Natural killer cell (primary cell): ENCODE measurements at regions not wholly inside any gene's neighbourhood (a gene's known extent, or its start where the extent isn't known, plus 50 kb on each side); places are given as distances from the start of the nearest gene placed in this dataset.

ENCODE experiments used
- ATAC-seq, 3 donors: fragments of 150-1000 bp in 2 of 3; fragments of 200-7000 bp in 1 of 3; cut with Tn5 transposase; 1 replicate in 1 of 3; 2 replicates in 2 of 3; pipeline ENCODE4 v1.10.0; 2021; ENCODE audit warnings: mild to moderate bottlenecking in 2 of 3, moderate library complexity in 2 of 3
- DNase-seq, 2 donors: peaks; one replicate each; pipeline versions ENCODE4 v3.0.0 to v3.0.0-alpha.2; 2013 to 2021; ENCODE audit warnings: mixed read lengths in 1 of 2
- H3K27ac ChIP-seq: one replicate; pipeline ENCODE4 v1.5.1; 2013; ENCODE audit warnings: mild to moderate bottlenecking, low read length
- H3K27me3 ChIP-seq: one replicate; pipeline ENCODE4 v1.6.1; 2013; ENCODE audit warnings: low read length; ENCODE audit not compliant: control insufficient read depth, insufficient read depth
- H3K36me3 ChIP-seq: one replicate; pipeline ENCODE4 v1.6.1; 2013; ENCODE audit warnings: low read length; ENCODE audit not compliant: control insufficient read depth, insufficient read depth
- H3K4me1 ChIP-seq: one replicate; pipeline ENCODE4 v1.6.1; 2013; ENCODE audit warnings: low read length; ENCODE audit not compliant: control insufficient read depth, insufficient read depth
- H3K4me3 ChIP-seq: one replicate; pipeline ENCODE4 v1.5.1; 2013; ENCODE audit warnings: low read length
- H3K9me3 ChIP-seq: one replicate; pipeline ENCODE4 v1.6.1; 2013; ENCODE audit warnings: low read length; ENCODE audit not compliant: control insufficient read depth, insufficient read depth
- H3K27ac Mint-ChIP-seq, 2 donors: one replicate each; pipeline ENCODE4 v1.8.0; 2022; ENCODE audit warnings: mild to moderate bottlenecking in 2 of 2, mixed read lengths in 2 of 2, moderate library complexity in 1 of 2
- H3K27me3 Mint-ChIP-seq, 2 donors: one replicate each; pipeline ENCODE4 v1.8.0; 2022; ENCODE audit warnings: low read depth in 2 of 2, mixed read lengths in 2 of 2
- H3K36me3 Mint-ChIP-seq: one replicate; pipeline ENCODE4 v1.8.0; 2022; ENCODE audit warnings: mixed read lengths
- H3K4me1 Mint-ChIP-seq, 2 donors: one replicate each; pipeline ENCODE4 v1.8.0; 2022; ENCODE audit warnings: mixed read lengths in 2 of 2
- H3K4me3 Mint-ChIP-seq: one replicate; pipeline ENCODE4 v1.8.0; 2022; ENCODE audit warnings: mild to moderate bottlenecking, moderate library complexity, mixed read lengths
- H3K9me3 Mint-ChIP-seq, 2 donors: one replicate each; pipeline ENCODE4 v1.8.0; 2022; ENCODE audit warnings: mixed read lengths in 2 of 2
- WGBS: methylation state at CpG from one replicate; pipeline ENCODE4 v1.1.7; 2013; ENCODE audit warnings: missing lambda C conversion rate; ENCODE audit not compliant: insufficient coverage; 5-methylcytosine and 5-hydroxymethylcytosine counted together
- intact Hi-C: fragments of 100-400 bp; cut with micrococcal nuclease; formaldehyde crosslinking; loops from one replicate; pipeline ENCODE4 v1.14.2; 2022
- TF ChIP-seq, protein P1 (sequence below): fragments of 200-600 bp; IDR thresholded peaks from one replicate; pipeline ENCODE4 v1.8.0; 2022; ENCODE audit warnings: antibody characterized with exemption

DNA sequence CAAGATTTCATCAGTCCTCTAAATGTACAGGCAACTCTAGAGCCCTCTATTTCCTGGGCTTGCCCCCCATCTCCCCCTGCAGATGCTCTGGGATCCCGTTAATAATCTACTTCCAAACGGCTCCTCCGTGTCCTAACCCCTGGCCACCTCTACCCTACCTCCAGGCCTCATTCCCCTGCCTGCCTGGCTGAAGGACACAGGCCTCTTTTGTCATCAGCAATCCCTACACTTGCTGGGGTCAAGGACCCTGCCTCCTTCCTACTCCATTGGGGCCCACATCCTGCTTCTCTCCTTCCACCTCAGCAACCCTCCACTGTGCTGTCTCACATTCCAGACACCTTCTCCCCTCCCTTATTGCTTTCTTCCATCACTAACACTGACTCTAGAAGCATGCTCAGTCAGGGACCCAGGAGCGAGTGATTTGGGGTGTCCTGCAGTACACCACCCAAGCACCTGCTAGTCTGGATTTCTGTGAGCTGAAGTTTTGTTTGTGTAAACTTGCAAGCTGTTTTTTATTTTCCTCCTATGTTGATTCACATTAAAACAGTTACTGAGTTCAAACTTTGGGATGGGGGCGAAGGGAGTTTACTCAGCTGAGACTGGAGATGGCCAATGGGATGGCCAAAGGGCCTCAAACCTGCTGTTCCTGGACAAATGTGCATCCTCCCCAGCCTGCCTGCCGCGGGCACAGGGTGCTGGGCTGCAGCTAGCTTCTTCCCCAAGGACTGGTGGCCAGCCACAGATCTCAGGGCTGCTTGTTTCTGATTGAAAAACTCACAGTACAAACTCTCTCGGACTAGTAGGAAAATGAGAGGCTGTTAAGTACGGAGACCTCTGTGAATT, 314.7 kb downstream of the FOXO1 start:
- Histone ChIP-seq H3K27me3 (no peaks in the 10 kb centered on the region), H3K27ac (no peak overlapping the region), H3K4me1 (no peaks in the 10 kb centered on the region), H3K9me3 (no peaks in the 10 kb centered on the region), H3K4me3 (no peak overlapping the region), H3K36me3 (no peaks in the 10 kb centered on the region)
- H3K4me1 Mint-ChIP-seq: no peaks in the 10 kb centered on the region
- TF ChIP-seq, protein P1, sequence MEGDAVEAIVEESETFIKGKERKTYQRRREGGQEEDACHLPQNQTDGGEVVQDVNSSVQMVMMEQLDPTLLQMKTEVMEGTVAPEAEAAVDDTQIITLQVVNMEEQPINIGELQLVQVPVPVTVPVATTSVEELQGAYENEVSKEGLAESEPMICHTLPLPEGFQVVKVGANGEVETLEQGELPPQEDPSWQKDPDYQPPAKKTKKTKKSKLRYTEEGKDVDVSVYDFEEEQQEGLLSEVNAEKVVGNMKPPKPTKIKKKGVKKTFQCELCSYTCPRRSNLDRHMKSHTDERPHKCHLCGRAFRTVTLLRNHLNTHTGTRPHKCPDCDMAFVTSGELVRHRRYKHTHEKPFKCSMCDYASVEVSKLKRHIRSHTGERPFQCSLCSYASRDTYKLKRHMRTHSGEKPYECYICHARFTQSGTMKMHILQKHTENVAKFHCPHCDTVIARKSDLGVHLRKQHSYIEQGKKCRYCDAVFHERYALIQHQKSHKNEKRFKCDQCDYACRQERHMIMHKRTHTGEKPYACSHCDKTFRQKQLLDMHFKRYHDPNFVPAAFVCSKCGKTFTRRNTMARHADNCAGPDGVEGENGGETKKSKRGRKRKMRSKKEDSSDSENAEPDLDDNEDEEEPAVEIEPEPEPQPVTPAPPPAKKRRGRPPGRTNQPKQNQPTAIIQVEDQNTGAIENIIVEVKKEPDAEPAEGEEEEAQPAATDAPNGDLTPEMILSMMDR: no peak
- intact Hi-C loops: no loop called here
- H3K27me3 Mint-ChIP-seq: peaks cover 0 to 2% of the 10 kb centered on the region in 2 donors
- no peaks in the 10 kb centered on the region for H3K9me3 Mint-ChIP-seq
- no peak for ATAC-seq
- no peaks in the 10 kb centered on the region for H3K36me3 Mint-ChIP-seq
- DNase-seq: no peak
- no peak overlapping the region for H3K27ac Mint-ChIP-seq
- WGBS: 91% methylated on average over 9 of the region's 9 CpGs
- H3K4me3 Mint-ChIP-seq: no peak overlapping the region

DNA sequence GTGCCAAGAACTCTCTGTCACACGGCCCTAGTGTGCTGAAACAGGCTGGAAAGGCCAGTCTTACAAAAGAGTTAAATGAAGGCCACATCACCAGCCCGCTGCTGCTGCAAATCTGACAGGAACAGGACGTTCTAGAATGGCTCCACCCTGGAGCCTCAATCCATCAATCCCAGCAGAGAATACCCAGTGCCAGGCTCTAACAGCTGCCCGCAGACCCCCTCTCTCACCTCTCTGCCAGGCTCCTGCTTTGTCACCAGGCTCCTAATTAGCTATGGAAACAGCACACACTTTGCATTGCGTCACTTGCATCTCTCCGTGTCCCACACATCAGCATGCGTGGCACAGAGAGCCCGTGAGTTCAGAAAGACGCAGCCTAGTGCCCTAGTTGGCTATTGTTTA, 314.1 kb downstream of the FOXO1 start:
- 94% methylated on average over 9 of the region's 9 CpGs for WGBS
- TF ChIP-seq, protein P1: no peak
- no peaks in the 10 kb centered on the region for H3K9me3 ChIP-seq
- no peaks in the 10 kb centered on the region for H3K4me1 Mint-ChIP-seq
- H3K27me3 ChIP-seq: no peaks in the 10 kb centered on the region
- H3K27ac ChIP-seq: no peak overlapping the region
- H3K36me3 Mint-ChIP-seq: no peaks in the 10 kb centered on the region
- ATAC-seq: no peak
- no peak for DNase-seq
- no peaks in the 10 kb centered on the region for H3K4me1 ChIP-seq
- peaks cover 0 to 2% of the 10 kb centered on the region in 2 donors for H3K27me3 Mint-ChIP-seq
- no peaks in the 10 kb centered on the region for H3K9me3 Mint-ChIP-seq
- H3K4me3 ChIP-seq: no peak overlapping the region
- intact Hi-C loops: no loop called here
- no peak overlapping the region for H3K4me3 Mint-ChIP-seq
- H3K36me3 ChIP-seq: no peaks in the 10 kb centered on the region
- no peak overlapping the region for H3K27ac Mint-ChIP-seq

DNA sequence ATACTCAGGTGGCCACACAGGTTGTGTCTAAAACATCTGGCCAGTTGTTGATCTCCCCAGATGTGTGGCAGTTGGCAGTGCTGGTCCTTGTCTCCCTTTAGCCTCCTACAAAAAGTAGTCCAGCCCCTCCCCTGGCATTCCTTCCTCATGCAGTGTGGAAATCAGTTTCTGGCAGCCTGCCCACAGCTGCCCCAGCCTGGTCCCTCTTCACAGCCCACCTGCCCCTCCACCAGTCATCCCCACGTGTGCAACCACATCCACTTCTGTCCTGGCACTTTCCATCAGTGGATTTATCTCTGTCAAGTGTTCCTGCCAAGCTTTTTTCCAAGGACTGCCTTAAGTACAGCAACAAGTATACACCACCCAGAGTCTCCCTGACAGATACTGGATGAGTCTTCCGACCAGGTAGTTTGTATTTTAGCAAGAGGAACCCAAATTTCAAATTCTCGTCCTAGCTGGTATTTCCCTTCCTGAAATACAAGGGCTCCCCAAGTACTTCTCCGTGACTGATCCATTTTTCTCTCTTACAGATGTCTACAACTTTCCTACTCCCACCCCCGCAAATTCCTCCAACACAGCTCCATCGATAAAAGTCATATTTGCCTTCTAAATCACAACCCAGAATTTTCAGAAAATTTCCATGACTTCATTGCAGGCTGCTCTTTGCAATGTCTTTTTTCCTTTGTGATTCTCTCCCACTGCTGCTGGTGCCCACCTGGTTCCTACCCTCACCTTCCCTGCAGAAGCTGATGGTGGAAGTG, 313.5 kb downstream of the FOXO1 start:
- Histone ChIP-seq H3K9me3 (no peaks in the 10 kb centered on the region), H3K36me3 (no peaks in the 10 kb centered on the region), H3K4me1 (no peaks in the 10 kb centered on the region), H3K27me3 (no peaks in the 10 kb centered on the region), H3K27ac (no peak overlapping the region), H3K4me3 (no peak overlapping the region)
- intact Hi-C loops: no loop called here
- H3K4me1 Mint-ChIP-seq: no peaks in the 10 kb centered on the region
- H3K4me3 Mint-ChIP-seq: no peak overlapping the region
- TF ChIP-seq, protein P1: no peak
- no peaks in the 10 kb centered on the region for H3K36me3 Mint-ChIP-seq
- no peak overlapping the region for H3K27ac Mint-ChIP-seq
- DNase-seq (no peak), ATAC-seq (no peak)
- peaks cover 0 to 2% of the 10 kb centered on the region in 2 donors for H3K27me3 Mint-ChIP-seq
- 85% methylated on average over 6 of the region's 6 CpGs for whole genome bisulfite sequencing
- no peaks in the 10 kb centered on the region for H3K9me3 Mint-ChIP-seq
